Endodermal cell (in vitro differentiated cells): ENCODE measurements at regions not wholly inside any gene's neighbourhood (a gene's known extent, or its start where the extent isn't known, plus 50 kb on each side); places are given as distances from the start of the nearest gene placed in this dataset.

Experiments
- DNase-seq: peaks from one replicate; pipeline ENCODE4 v3.0.0-alpha.2; 2017
- H3K27ac ChIP-seq: 2 replicates; pipeline ENCODE4 v1.5.1; 2013; ENCODE audit warnings: mild to moderate bottlenecking, low read depth, low read length, moderate library complexity
- H3K27me3 ChIP-seq: 2 replicates; pipeline ENCODE4 v1.6.1; 2013; ENCODE audit warnings: mild to moderate bottlenecking, low read length, moderate library complexity; ENCODE audit not compliant: insufficient read depth, control insufficient read depth, poor library complexity, severe bottlenecking
- H3K36me3 ChIP-seq: 2 replicates; pipeline ENCODE4 v1.7.0; 2013; ENCODE audit warnings: mild to moderate bottlenecking, low read length, moderate library complexity; ENCODE audit not compliant: control insufficient read depth, insufficient read depth
- H3K4me1 ChIP-seq: one replicate; pipeline ENCODE4 v1.7.0; 2013; ENCODE audit warnings: low read length; ENCODE audit not compliant: control insufficient read depth, insufficient read depth
- H3K4me3 ChIP-seq: 2 replicates; pipeline ENCODE4 v1.5.1; 2013; ENCODE audit warnings: mild to moderate bottlenecking, low read length, moderate library complexity
- H3K9ac ChIP-seq: 2 replicates; pipeline ENCODE4 v1.6.1; 2013; ENCODE audit warnings: mild to moderate bottlenecking, low read length, moderate library complexity; ENCODE audit not compliant: poor library complexity, severe bottlenecking; ENCODE audit errors: extremely low read depth
- H3K9me3 ChIP-seq: 2 replicates; pipeline ENCODE4 v1.6.1; 2013; ENCODE audit warnings: mild to moderate bottlenecking, low read length, moderate library complexity; ENCODE audit not compliant: control insufficient read depth
- H3K27ac Mint-ChIP-seq: 2 replicates; pipeline ENCODE4 v1.8.0; 2020; ENCODE audit warnings: mixed read lengths
- H3K27me3 Mint-ChIP-seq: 2 replicates; pipeline ENCODE4 v1.8.0; 2021; ENCODE audit warnings: mild to moderate bottlenecking, mixed read lengths; ENCODE audit not compliant: insufficient read depth
- H3K36me3 Mint-ChIP-seq: 2 replicates; pipeline ENCODE4 v1.8.0; 2020; ENCODE audit warnings: low read depth, mixed read lengths
- H3K4me1 Mint-ChIP-seq: 2 replicates; pipeline ENCODE4 v1.8.0; 2020; ENCODE audit warnings: mixed read lengths
- H3K4me3 Mint-ChIP-seq: 2 replicates; pipeline ENCODE4 v1.8.0; 2020; ENCODE audit warnings: mild to moderate bottlenecking, moderate library complexity, mixed read lengths
- H3K9me3 Mint-ChIP-seq: 2 replicates; pipeline ENCODE4 v1.8.0; 2020; ENCODE audit warnings: mild to moderate bottlenecking, mixed read lengths
- WGBS, 2 experiments: methylation state at CpG; one replicate each; pipeline versions ENCODE4 v1.1.5 to v1.1.7; 2013; ENCODE audit warnings: missing lambda C conversion rate in 2 of 2, mixed read lengths in 1 of 2; ENCODE audit not compliant: insufficient coverage in 1 of 2, insufficient read length in 1 of 2; 5-methylcytosine and 5-hydroxymethylcytosine counted together
- TF ChIP-seq, protein P1 (sequence below): fragments of 200-600 bp; sonication (generic); conservative IDR thresholded peaks from 2 replicates; pipeline ENCODE4 v1.5.0; 2021; ENCODE audit warnings: antibody characterized with exemption, mild to moderate bottlenecking

DNA sequence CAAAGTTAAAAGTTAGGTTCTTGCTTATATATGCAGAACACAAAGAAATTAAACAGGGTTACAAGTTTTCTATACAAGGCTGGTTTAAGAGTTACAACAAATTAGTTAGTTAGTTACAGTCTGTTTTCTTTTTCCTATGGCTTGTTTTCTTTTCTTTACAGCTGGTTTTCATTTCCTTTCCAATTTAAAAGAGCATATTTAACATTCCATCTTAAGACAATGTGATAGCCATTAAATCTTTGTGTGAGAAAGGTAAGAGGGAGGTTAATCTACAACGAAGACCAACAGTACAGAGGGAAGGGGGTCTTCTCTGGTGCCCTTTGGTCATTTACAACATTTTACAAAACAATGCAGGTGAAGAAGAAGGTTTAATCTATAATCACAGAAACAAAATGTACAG lies 290.6 kb downstream of the ZNF674 start:
- H3K27ac Mint-ChIP-seq: no peak overlapping the region

DNA sequence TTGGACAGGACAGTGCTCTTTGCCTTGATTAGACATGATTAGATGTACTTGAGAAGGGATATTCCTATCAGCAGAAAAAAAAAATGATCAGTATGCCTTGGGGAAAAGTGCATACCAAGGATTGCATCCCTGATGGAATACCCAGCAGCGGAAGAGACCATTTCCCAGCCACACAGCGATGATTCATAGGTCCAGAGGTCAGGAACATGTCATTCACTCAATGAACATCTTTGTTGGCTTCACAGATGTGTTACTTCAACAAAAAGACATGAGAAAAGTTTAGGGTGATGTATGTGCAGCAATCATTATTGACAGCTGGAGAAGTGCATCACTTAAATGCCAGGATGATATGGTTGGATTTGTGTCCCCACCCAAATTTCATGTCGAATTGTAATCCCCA lies 293.5 kb downstream of the ZNF674 start:
- Histone ChIP-seq H3K36me3 (no peaks in the 10 kb centered on the region), H3K27ac (no peak overlapping the region), H3K9me3 (no peaks in the 10 kb centered on the region), H3K27me3 (no peaks in the 10 kb centered on the region), H3K9ac (no peak overlapping the region), H3K4me1 (no peaks in the 10 kb centered on the region), H3K4me3 (no peak overlapping the region)
- WGBS, 2 experiments: 98% methylated on average over 3 of the region's 3 CpGs; no CpG with 5 or more reads in 1 of the 2 experiments
- TF ChIP-seq, protein P1, sequence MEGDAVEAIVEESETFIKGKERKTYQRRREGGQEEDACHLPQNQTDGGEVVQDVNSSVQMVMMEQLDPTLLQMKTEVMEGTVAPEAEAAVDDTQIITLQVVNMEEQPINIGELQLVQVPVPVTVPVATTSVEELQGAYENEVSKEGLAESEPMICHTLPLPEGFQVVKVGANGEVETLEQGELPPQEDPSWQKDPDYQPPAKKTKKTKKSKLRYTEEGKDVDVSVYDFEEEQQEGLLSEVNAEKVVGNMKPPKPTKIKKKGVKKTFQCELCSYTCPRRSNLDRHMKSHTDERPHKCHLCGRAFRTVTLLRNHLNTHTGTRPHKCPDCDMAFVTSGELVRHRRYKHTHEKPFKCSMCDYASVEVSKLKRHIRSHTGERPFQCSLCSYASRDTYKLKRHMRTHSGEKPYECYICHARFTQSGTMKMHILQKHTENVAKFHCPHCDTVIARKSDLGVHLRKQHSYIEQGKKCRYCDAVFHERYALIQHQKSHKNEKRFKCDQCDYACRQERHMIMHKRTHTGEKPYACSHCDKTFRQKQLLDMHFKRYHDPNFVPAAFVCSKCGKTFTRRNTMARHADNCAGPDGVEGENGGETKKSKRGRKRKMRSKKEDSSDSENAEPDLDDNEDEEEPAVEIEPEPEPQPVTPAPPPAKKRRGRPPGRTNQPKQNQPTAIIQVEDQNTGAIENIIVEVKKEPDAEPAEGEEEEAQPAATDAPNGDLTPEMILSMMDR: no peak
- H3K27ac Mint-ChIP-seq: no peak overlapping the region
- H3K27me3 Mint-ChIP-seq: peaks cover 4% of the 10 kb centered on the region
- no peak overlapping the region for H3K4me3 Mint-ChIP-seq
- H3K9me3 Mint-ChIP-seq: peaks cover 49% of the 10 kb centered on the region
- H3K4me1 Mint-ChIP-seq: peaks cover 15% of the 10 kb centered on the region
- DNase-seq: no peak
- no peaks in the 10 kb centered on the region for H3K36me3 Mint-ChIP-seq

More for the DNA sequence above, 290.6 kb downstream of the ZNF674 start:
- DNase-seq: no peak
- Mint-ChIP-seq H3K36me3 (no peaks in the 10 kb centered on the region), H3K4me3 (no peak overlapping the region), H3K27me3 (peaks cover 4% of the 10 kb centered on the region), H3K9me3 (peaks cover 61% of the 10 kb centered on the region), H3K4me1 (peaks cover 15% of the 10 kb centered on the region)
- WGBS, 2 experiments: no CpG with 5 or more reads among the region's 1 CpG
- no peak overlapping the region for H3K9ac ChIP-seq
- TF ChIP-seq, protein P1: no peak
- no peaks in the 10 kb centered on the region for H3K36me3 ChIP-seq
- H3K27me3 ChIP-seq: no peaks in the 10 kb centered on the region
- no peak overlapping the region for H3K4me3 ChIP-seq
- H3K9me3 ChIP-seq: no peaks in the 10 kb centered on the region
- no peaks in the 10 kb centered on the region for H3K4me1 ChIP-seq
- no peak overlapping the region for H3K27ac ChIP-seq

DNA sequence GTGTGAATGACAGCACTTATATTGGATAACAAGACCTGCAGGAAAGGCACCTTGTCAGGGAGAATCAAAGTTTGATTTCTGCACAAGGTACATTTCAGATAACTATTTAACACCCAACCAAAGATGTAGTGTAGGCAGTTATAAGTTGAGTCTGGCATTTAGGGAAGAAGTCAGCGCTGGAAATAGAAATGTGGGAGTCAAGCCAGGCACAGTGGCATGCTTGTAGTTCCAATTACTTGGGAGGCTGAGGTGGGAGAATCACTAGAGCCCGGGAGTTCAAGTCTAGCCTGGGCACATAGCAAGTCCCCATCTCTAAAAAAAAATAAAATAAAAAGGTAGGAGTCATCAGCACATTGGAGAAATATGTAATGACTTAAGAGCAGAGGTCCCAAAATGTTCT lies 295.1 kb downstream of the ZNF674 start:
- H3K36me3 ChIP-seq: no peaks in the 10 kb centered on the region
- no peaks in the 10 kb centered on the region for H3K4me1 ChIP-seq
- no peaks in the 10 kb centered on the region for H3K9me3 ChIP-seq
- TF ChIP-seq, protein P1: no peak
- H3K9me3 Mint-ChIP-seq: peaks cover 42% of the 10 kb centered on the region
- peaks cover 11% of the 10 kb centered on the region for H3K4me1 Mint-ChIP-seq
- no peak overlapping the region for H3K27ac Mint-ChIP-seq
- DNase-seq: no peak
- no peak overlapping the region for H3K27ac ChIP-seq
- 100% methylated on average over 1 to 2 of the region's 2 CpGs for WGBS, 2 experiments
- H3K9ac ChIP-seq: no peak overlapping the region
- no peak overlapping the region for H3K4me3 ChIP-seq
- H3K27me3 Mint-ChIP-seq: peaks cover 4% of the 10 kb centered on the region
- H3K27me3 ChIP-seq: no peaks in the 10 kb centered on the region
- no peak overlapping the region for H3K4me3 Mint-ChIP-seq
- no peaks in the 10 kb centered on the region for H3K36me3 Mint-ChIP-seq
